Astrocyte (in vitro differentiated cells and primary cell): ENCODE measurements at regions not wholly inside any gene's neighbourhood (a gene's known extent, or its start where the extent isn't known, plus 50 kb on each side); places are given as distances from the start of the nearest gene placed in this dataset.

ENCODE experiments used
- DNase-seq: peaks from one replicate; pipeline ENCODE4 v3.0.0-alpha.2; 2010; ENCODE audit warnings: low read depth
- FAIRE-seq: peaks from 2 replicates; lab custom pipeline; 2011; peaks lifted over from hg19 to GRCh38; lab: Jason Lieb, UNC
- H2AFZ ChIP-seq: 2 replicates; pipeline ENCODE4 v1.6.0; 2012; ENCODE audit warnings: low read depth, low read length, inconsistent platforms
- H3K27ac ChIP-seq: 2 replicates; pipeline ENCODE4 v1.5.1; 2011; ENCODE audit warnings: low read depth, low read length, inconsistent platforms
- H3K27me3 ChIP-seq: 2 replicates; pipeline ENCODE4 v1.6.0; 2011; ENCODE audit warnings: low read length, inconsistent platforms; ENCODE audit not compliant: insufficient read depth
- H3K36me3 ChIP-seq: 2 replicates; pipeline ENCODE4 v1.5.1; 2011; ENCODE audit warnings: low read length, inconsistent platforms; ENCODE audit not compliant: insufficient read depth
- H3K4me1 ChIP-seq: 2 replicates; pipeline ENCODE4 v1.5.1; 2011; ENCODE audit warnings: low read length, inconsistent platforms; ENCODE audit not compliant: insufficient read depth
- H3K4me2 ChIP-seq: 2 replicates; pipeline ENCODE4 v1.6.0; 2012; ENCODE audit warnings: low read length, inconsistent platforms
- H3K4me3 ChIP-seq: 2 replicates; pipeline ENCODE4 v1.5.1; 2011; ENCODE audit warnings: low read depth, mild to moderate bottlenecking, low read length, inconsistent platforms; ENCODE audit not compliant: insufficient read depth
- H3K79me2 ChIP-seq: 2 replicates; pipeline ENCODE4 v1.6.0; 2012; ENCODE audit warnings: mild to moderate bottlenecking, low read length, inconsistent platforms; ENCODE audit not compliant: insufficient read depth
- H3K9ac ChIP-seq: 2 replicates; pipeline ENCODE4 v1.6.0; 2012; ENCODE audit warnings: mild to moderate bottlenecking, low read length, inconsistent platforms
- H3K9me3 ChIP-seq: 2 replicates; pipeline ENCODE4 v1.5.1; 2012; ENCODE audit warnings: low read depth, mild to moderate bottlenecking, low read length, inconsistent platforms; ENCODE audit not compliant: insufficient read depth
- H4K20me1 ChIP-seq: 2 replicates; pipeline ENCODE4 v1.6.0; 2012; ENCODE audit warnings: low read length, inconsistent platforms; ENCODE audit not compliant: insufficient read depth
- H3K27ac Mint-ChIP-seq: one replicate; pipeline ENCODE4 v1.8.0; 2021; ENCODE audit warnings: mild to moderate bottlenecking, mixed read lengths; ENCODE audit not compliant: unreplicated experiment
- H3K27me3 Mint-ChIP-seq: one replicate; pipeline ENCODE4 v1.8.0; 2021; ENCODE audit warnings: low read depth, mixed read lengths; ENCODE audit not compliant: unreplicated experiment
- H3K36me3 Mint-ChIP-seq: one replicate; pipeline ENCODE4 v1.8.0; 2021; ENCODE audit warnings: low read depth, mixed read lengths; ENCODE audit not compliant: unreplicated experiment
- H3K4me1 Mint-ChIP-seq: one replicate; pipeline ENCODE4 v1.8.0; 2021; ENCODE audit warnings: low read depth, mixed read lengths; ENCODE audit not compliant: unreplicated experiment
- H3K4me3 Mint-ChIP-seq: one replicate; pipeline ENCODE4 v1.8.0; 2021; ENCODE audit warnings: mild to moderate bottlenecking, moderate library complexity, mixed read lengths; ENCODE audit not compliant: unreplicated experiment
- H3K9me3 Mint-ChIP-seq: one replicate; pipeline ENCODE4 v1.8.0; 2021; ENCODE audit warnings: mild to moderate bottlenecking, mixed read lengths; ENCODE audit not compliant: unreplicated experiment
- CTCF ChIP-seq: IDR thresholded peaks from 2 replicates; pipeline ENCODE4 v1.5.1; 2011; ENCODE audit warnings: low read depth, mild to moderate bottlenecking, inconsistent platforms, low read length, moderate library complexity; ENCODE audit not compliant: insufficient read depth
- EZH2 ChIP-seq: IDR thresholded peaks from 2 replicates; pipeline ENCODE4 v1.6.1; 2012; ENCODE audit warnings: mild to moderate bottlenecking, low read length, inconsistent platforms; ENCODE audit not compliant: insufficient read depth

GRCh38 chr5:43773478-43773844, 170.5 kb downstream of the NNT start:
- H3K27me3 ChIP-seq = no peaks in the 10 kb centered on the region
- no peak overlapping the region for H3K9ac ChIP-seq
- no peak overlapping the region for H3K4me3 ChIP-seq
- H3K9me3 ChIP-seq = no peaks in the 10 kb centered on the region
- H2AFZ ChIP-seq = peak overlapping the region; percentile 3
- peaks cover 6% of the 10 kb centered on the region for H3K4me1 ChIP-seq
- H3K36me3 ChIP-seq = no peaks in the 10 kb centered on the region
- TF ChIP-seq CTCF = no peak
- TF ChIP-seq EZH2 = no peak
- FAIRE-seq (no peak), DNase-seq (peak; percentile 76)
- no peaks in the 10 kb centered on the region for H4K20me1 ChIP-seq
- H3K4me1 Mint-ChIP-seq = peaks cover 25% of the 10 kb centered on the region
- no peaks in the 10 kb centered on the region for H3K36me3 Mint-ChIP-seq
- H3K4me3 Mint-ChIP-seq = no peak overlapping the region
- peaks cover 2% of the 10 kb centered on the region for H3K9me3 Mint-ChIP-seq
- H3K27me3 Mint-ChIP-seq = no peaks in the 10 kb centered on the region
- H3K4me2 ChIP-seq = peak overlapping the region; percentile 60
- H3K27ac Mint-ChIP-seq = peak overlapping the region; percentile 99
- peak overlapping the region; percentile 14 for H3K27ac ChIP-seq
- no peaks in the 10 kb centered on the region for H3K79me2 ChIP-seq

- peak overlapping the region; percentile 14 for H3K27ac ChIP-seq
- DNase-seq = peak; percentile 52
- H4K20me1 ChIP-seq = no peaks in the 10 kb centered on the region
- Mint-ChIP-seq H3K27ac (peak overlapping the region; percentile 99), H3K4me3 (no peak overlapping the region), H3K27me3 (no peaks in the 10 kb centered on the region), H3K4me1 (peaks cover 25% of the 10 kb centered on the region), H3K36me3 (no peaks in the 10 kb centered on the region), H3K9me3 (peaks cover 2% of the 10 kb centered on the region)
- no peaks in the 10 kb centered on the region for H3K27me3 ChIP-seq
- no peaks in the 10 kb centered on the region for H3K9me3 ChIP-seq
- H3K4me3 ChIP-seq = no peak overlapping the region
- H3K36me3 ChIP-seq = no peaks in the 10 kb centered on the region
- no peak for FAIRE-seq
- H3K4me1 ChIP-seq = peaks cover 6% of the 10 kb centered on the region
- H2AFZ ChIP-seq = peak overlapping the region; percentile 3
- TF ChIP-seq EZH2 = no peak
- no peak for TF ChIP-seq CTCF
- H3K4me2 ChIP-seq = peak overlapping the region; percentile 60
- H3K9ac ChIP-seq = no peak overlapping the region
- no peaks in the 10 kb centered on the region for H3K79me2 ChIP-seq
Measured at GRCh38 chr5:43772764-43773477, 169.9 kb downstream of the NNT start.

- Histone ChIP-seq H4K20me1 (no peaks in the 10 kb centered on the region), H3K36me3 (no peaks in the 10 kb centered on the region), H3K27ac (no peak overlapping the region), H3K4me2 (peak overlapping the region; percentile 60), H3K4me1 (peaks cover 6% of the 10 kb centered on the region), H3K4me3 (no peak overlapping the region), H3K27me3 (no peaks in the 10 kb centered on the region), H3K9ac (no peak overlapping the region), H2AFZ (no peak overlapping the region), H3K79me2 (no peaks in the 10 kb centered on the region), H3K9me3 (no peaks in the 10 kb centered on the region)
- Mint-ChIP-seq H3K36me3 (no peaks in the 10 kb centered on the region), H3K27ac (peak overlapping the region; percentile 99), H3K27me3 (no peaks in the 10 kb centered on the region), H3K9me3 (peaks cover under 1% of the 10 kb centered on the region), H3K4me1 (peaks cover 25% of the 10 kb centered on the region), H3K4me3 (no peak overlapping the region)
- DNase-seq = no peak
- no peak for FAIRE-seq
- TF ChIP-seq EZH2 = no peak
- TF ChIP-seq CTCF = no peak
Measured at GRCh38 chr5:43772458-43772763, 169.4 kb downstream of the NNT start.
